ENCODE measurements at regions not wholly inside any gene's neighbourhood (a gene's known extent, or its start where the extent isn't known, plus 50 kb on each side); places are given as distances from the start of the nearest gene placed in this dataset.
"Not testable (repeated sequence)": the region's sequence is repeated elsewhere in the genome, so short reads cannot be mapped to it uniquely, and the experiment has no call there.

DNA sequence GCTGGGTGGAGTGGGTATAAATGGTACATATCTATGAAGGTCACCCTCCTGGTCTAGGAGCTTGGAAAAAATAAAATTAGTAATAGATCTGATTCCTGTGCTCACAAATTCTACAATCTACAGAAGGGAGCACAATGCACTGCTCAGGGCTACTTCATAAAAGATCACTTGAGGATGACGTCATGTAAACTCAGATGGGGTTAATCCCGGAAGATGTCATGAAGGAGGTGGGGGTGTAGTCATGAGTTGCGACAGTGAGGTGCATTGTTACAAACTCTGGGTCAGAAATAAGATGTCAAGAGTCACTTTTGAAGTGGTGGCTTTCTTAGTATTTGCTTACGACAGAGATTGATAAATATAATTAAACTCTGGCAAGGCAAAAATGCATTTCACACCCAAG lies 68.2 kb downstream of the LHX9 start:
- no peak for ATAC-seq

DNA sequence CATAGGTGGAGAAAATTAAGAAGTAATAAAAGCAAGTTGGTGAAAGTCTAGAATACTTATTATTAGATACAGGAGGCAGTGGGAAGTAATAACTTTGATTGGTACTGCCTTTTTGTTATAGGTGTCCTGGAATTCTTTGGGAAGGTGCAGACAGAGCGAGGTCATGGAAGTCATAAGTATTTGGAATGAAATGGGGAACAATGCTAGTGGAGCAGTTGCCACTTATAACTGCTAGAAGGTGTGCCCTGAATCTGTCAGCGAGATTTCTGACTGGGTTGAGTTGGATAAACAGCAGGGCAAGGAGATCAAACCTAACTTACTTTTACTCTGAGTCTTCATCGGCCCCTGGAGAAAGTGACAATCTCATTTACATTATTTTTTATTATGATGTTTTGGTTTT lies 69.6 kb downstream of the LHX9 start:
- no peak for ATAC-seq

DNA sequence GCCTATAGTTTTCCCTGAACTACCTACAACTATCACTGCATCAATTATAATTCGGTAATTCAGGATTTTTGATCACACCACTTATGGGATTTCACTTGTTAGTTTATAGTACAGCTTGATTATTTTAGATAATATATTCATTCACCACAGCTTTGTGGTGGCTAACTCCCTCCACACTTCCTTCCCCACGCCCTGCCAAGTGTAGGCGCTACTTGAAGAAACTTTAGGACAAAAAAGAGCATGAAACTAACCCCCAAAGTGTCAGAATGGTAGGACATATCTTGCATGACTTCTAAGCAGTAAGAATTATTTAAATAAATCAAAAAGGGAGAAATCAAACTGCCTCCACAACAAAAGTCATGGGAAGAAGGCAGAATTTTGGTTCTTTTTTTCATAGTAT lies 70.1 kb downstream of the LHX9 start:
- no peak for ATAC-seq

DNA sequence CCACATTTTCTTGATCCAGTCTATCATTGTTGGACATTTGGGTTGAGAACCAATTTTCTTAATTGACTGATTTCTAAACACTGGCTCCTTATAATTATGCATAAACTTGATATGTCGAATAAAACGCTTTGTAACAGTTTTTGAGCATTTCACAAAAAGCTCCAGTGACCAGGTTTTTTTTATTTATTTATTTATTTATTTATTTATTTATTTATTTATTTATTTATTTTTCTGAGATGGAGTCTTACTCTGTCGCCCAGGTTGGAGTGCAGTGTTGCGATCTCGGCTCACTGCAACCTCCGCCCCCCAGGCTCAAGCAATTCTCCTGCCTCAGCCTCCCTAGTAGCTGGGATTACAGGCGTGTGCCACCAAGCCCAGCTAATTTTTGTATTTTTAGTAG lies 71.4 kb downstream of the LHX9 start:
- not testable (repeated sequence) for ATAC-seq

DNA sequence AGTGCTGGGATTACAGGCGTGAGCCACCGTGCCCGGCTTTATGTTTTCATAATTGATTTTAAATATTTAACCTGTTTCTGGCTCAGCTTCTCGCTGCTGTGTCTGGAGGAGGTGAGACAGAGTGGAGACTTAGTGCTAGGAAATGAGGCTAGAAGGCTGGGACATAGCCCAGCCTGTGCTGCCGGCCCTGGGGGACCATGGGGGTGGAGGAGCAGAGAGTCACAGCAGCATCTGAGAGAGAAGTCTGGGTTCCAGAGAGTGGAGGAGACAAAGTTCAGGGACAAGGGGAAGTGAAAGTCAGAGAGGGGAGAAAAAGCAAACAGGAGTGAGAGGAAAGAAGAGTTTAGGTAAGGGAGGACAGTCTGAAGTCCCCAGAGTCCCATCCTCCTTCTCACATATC lies 71.9 kb downstream of the LHX9 start:
- no peak for ATAC-seq

DNA sequence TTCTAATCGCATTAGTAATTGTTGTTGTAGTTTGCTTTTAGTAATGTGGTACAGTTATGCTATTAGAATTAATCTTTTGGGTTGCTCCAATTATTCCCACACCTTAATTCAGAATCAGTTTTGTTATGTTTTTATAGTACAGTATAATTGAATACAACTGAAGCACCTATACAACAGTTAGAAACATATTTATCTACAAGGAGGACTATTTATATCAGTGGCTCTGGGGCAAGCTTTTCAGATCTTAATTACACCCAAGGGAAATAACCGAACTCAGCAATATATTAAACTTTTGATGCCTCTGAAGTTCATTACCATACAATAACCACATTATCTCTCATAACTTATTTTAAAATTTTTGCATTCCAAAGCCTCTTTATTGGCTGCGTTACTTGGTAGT lies 74.4 kb downstream of the LHX9 start:
- no peak for ATAC-seq

DNA sequence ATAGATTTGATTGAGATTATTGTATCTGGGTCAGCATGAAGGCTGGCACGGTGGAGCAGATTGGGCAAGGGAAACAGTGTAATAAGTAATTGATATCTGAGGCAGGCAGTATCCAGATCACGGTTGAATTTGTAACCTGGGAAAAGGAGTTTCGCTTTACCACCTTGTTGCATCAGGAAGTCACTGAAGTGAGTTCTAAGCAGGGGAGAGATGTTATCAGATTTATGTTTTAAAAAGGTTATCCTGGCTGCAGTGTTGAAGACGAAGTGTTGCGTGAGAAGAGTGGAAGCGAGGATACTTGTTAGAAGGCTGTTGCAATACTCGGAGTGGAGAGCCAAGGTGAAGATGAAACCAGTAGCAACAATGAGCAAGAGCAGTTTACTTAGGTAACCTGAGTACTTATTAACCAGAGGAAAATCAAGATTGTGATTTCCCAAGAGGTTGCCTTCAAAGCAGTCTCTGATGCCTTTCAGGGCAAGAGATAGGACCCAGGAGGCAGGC lies 77.8 kb downstream of the LHX9 start:
- ATAC-seq, result no peak

DNA sequence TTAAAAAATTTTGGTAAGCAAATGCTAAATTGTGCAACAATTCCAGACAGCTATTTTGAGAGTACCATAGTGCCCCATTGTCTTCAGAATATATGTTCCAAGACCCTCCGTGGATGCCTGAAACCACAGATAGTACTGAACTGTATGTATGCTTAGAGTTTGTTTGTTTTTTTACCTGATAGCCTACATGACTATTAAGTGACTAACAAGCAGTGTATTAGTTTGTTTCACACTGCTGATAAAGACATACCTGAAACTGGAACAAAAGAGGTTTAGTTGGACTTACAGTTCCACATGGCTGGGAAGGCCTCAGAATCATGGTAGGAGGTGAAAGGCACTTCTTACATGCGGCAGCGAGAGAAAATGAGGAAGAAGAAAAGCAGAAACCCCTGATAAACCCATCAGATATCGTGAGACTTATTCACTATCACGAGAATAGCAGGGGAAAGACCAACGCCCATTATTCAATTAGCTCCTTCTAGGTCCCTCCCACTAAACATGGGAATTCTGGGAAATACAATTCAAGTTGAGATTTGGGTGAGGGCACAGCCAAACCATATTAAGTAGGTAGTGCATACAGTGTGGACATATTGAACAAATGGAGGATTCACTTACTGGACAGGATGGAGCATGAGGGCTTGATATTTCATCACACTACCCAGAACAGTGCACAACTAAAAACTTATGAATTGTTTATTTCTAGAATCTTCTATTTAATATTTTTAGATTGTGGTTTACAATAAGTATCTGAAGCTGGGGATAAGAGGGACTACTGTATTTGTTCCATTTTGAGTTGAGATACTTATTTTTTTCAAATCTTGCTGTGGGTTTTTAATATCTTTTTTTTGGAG lies 78.5 kb downstream of the LHX9 start:
- no peak for ATAC-seq

DNA sequence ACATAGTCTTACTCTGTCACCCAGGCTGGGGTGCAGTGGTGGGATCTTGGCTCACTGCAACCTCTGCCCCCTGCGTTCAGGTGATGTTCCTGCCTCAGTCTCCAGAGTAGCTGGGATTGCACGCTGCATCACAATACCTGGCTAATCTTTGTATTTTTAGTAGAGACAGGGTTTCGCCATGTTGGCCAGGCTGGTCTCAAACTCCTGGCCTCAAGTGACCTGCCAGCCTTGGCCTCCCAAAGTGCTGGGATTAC lies 79.0 kb downstream of the LHX9 start:
- ATAC-seq, result not testable (repeated sequence)

DNA sequence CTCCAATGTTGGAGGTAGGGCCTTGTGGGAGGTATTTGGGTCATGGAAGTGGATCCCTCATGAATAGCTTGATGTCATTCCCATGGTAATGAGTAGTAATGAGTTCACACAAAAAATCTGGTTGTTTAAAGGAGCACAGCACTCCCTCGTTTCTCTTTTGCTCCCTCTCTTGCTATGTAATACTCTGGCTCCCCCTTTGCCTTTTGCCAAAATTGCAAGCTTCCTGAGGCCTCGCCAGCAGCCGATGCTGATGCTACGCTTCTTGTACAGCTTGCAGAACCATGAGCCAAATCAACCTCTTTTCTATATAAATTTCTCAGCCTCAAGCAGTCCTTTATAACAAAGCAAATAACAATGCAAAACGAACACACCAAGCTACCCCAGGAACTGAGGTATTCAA lies 80.9 kb downstream of the LHX9 start:
- no peak for ATAC-seq

DNA sequence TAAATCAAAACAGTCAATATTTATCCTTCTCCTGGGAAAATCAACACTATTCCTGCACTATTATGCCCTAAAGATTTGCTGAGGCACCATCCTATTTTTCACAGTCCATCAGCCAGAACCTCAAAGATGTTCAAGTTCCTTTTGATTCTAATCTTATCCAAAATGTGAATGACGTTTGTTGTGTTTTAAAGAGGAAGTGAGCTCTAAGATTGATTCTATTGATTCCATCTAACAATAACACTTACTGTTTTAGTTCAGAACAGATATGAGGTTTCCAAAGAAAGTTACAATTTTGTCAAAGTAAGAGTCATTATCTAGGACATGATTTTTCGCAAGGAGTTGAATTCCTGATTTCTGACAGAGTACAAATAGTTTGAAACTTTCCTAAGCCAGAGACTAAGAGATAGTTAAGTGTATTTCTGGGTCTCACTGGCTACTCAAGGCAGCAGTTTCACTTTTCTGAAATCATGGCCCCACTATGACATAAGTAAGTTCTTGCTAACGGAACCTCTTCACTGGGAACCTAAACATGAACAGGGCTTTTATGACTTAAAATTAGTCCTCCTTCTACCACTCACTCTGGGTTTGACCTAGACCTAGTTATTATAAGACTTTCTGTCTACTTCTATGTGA lies 84.7 kb downstream of the LHX9 start:
- ATAC-seq, result no peak

DNA sequence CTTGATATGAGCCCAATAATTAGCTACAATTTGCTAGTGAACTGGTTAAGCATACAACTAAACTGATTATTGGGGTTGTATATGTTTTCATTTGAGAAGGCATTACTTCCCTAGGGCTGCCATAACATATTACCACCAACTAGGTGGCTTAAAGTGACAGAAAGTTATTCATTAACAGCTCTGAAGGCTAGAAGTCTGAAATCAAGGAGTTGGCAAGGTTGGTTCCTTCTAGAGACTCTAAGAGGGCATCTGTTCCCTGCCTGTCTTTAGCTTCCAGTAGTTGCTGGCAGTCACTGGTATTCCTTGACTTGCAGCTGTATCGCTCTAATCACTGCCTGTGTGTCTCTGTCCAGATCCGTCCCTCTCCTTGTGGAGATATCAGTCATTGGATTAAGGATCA lies 86.3 kb downstream of the LHX9 start:
- no peak for ATAC-seq

DNA sequence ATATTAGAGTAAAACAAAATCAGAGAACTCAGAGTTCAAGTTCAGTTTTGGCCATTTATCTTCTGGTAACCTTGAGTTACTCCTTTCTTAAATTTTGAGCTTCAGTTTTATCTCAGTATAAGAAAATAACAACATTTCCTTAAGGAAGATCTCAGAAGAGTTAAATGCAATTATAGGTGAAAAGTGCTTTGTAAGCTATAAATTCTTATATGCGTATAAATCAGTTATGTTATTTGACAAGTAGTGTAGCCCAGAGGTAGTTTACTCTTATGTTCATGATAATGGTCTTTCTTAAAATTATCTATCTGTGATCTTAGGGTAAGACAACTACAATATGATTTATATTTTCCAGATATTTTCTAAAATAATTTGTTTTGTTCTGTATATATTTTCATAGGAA lies 89.8 kb downstream of the LHX9 start:
- no peak for ATAC-seq

DNA sequence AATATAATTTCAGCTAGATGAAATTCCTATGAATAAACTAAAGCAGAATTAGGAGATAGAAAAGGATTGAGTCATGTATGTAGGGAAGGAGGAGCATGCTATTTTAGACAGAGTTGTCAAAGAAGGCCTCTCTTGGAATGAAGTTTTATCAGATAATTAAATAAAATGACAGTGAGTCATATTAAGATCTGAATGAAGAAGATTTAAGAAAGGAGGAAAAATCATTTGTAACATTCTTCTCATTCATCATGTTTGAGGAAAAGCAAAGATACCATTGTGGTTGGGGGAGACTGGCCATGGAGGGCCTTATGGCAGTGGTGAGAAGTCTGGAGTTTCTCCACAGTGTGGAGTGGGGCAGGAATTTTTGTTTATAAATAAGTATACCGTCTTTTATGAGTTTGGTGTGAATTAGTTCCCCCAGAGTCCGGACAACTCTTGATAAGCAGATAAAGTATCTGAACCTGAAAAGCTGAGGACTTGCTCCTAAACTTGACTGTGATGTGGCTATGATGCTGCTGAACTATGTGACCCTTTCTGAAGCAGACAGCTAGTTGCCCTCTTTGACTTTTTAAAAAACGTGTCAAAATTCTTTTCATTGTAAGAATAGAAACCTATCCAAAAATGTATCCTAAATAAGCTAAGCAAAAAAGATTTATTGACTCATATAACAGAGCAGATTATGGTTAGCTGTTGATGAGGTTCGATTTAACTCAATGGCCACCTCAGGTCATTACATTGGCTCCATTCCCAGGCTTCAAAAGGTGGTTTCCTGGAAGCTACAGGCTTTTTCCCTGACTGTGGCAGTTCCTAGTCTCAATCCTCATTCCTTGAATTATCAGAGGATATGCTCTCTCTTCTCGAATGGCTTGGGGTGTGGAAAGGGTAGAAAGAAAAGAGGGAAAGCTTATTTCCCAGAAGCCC lies 90.8 kb downstream of the LHX9 start:
- ATAC-seq, result no peak

DNA sequence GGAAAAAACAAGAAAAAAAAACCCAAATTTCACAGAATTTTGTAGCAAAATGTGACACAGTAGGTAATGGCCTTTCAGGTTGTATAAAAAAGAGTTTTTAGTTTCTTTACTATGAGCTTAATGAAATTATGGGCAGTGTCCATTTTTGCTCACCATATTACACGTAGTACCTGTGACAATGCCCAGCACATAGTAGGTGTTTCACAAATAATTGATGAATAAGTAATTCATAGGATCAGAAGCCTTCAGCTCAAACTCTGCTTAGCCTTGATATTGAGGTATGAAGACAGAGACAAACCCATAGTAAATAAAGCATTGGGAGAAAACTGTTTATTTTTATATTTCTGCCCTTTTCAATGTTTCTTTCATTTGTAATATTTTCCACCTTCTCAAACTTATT lies 97.2 kb downstream of the LHX9 start:
- no peak for ATAC-seq

DNA sequence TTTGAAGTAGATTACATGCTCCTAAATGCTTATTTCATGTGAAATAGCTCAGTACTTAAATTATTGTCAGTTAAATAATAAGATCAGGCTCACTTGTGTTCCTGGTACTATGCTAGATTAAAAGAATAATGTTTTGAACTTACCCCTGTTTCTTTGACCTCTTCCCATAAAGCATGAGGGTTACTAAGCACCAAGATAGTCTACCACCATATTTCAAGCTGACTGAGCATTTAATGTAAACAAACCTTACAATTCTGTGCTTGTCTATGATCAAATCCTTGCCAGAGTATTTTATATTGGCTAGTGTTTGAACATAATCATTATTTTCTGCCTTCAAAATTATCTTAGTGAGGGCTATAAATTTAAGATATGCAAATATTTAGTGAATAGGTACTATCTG lies 98.1 kb downstream of the LHX9 start:
- no peak for ATAC-seq

DNA sequence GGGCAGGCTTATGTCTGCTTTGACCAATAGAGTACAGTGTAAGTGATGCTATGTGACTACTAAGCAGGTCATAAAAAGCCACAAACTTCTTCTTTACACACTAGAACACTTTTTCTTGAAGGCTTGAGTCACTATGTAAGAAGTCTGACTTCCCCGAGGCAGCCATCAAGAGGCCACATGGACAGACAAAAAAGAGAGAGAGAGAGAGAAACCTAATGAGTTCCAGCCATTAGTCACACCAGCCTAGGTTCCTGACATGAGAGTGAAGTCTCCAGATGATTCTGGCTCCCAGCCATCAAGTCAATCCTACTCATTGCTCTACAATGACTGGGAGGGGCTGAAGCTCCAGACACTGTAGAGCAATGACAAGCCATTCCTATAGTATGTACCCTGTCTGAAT lies 101.4 kb downstream of the LHX9 start:
- ATAC-seq, result peak in 1 of 2 donors; percentile 13

DNA sequence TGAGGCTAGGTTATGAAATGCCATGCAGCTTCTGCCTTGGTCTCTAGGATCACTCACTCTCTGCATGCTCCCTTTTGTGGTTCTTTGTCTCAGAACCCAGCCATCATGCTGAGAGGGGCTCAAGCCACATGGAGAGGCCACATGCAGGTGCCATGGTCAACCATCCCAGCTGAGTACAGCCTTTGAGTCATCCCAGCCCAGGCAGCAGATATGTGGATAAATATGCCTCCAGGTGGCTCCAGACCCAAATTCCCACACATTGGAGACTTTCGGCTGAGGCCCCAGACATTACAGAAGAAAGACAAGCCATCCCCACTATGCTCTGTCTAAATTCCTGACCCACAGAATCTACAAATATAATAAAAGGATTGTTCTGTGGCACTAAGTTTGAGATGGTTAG lies 102.0 kb downstream of the LHX9 start:
- no peak for ATAC-seq

DNA sequence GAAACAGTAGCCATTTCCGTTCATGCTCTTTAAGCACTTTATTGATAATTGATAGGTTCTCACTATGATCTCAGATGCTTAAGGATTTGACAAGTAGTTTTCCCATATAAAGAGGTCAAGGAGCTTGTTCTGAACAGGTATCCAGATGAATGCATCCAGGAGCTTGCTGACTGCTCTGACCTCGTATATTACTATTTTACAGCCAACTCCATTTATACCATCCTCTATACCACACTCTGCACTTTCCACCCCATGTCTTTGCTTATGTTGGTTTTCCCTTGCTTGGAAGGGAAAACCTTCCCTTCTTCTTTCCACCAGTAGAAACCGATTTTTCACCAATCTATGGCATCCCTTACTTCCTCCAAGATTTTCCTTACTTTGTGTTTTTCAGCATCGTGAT lies 107.2 kb downstream of the LHX9 start:
- no peak for ATAC-seq

DNA sequence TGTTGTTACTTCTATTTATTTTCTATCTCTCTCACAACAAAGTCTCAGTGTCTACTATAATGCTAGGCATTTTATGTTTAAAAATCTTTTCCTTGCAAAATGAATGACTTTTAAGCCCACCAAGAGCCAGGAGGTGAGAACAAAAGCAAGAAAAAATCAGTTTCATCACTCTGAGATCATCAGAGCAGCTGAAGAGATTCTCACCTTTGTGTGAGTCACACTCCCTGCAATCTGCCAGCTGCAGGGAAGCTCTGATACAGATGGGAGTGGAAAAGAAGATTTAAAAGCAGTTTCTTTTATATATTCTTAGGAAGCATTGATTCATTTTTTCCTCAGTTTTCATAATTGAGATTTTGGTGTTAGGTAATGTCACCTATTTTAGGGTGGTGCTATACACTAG lies 107.6 kb downstream of the LHX9 start:
- no peak for ATAC-seq

DNA sequence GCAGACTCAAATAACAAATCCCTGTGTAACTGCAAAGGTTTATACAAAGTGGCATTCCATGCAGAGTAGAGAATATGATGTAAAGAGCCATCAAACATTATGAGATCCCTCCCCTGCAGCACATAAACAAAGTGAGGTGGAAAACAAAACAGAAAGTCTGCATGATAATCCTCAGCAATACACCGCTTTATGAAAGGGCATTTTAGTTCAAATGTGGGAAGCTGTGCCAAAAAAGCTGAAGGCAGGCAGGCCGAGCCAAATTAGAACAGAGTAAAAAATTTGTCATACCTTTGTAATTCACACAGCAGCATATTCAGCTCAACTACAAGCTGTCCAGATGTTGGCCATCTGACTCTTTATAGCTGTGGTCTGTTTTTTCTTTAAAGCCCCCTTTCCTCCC lies 113.5 kb downstream of the LHX9 start:
- no peak for ATAC-seq

DNA sequence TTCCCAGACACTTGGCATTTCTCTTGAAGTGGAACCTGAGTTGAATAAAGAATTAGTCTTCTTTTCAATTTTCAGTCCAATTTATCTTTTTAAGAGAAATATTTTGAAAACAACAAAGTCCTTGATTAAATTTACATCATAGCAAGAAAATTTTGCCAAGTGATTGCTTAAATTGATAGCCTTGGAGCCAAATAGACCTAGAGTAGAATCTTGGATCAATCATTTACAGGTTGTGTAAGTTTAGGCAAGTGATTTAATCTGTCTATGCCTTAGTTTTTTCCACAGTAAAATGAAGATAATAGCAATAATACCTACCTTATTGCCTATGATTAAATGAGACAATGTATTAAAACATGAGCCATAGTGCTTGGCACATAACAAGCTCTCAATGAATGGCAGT lies 113.9 kb downstream of the LHX9 start:
- no peak for ATAC-seq

DNA sequence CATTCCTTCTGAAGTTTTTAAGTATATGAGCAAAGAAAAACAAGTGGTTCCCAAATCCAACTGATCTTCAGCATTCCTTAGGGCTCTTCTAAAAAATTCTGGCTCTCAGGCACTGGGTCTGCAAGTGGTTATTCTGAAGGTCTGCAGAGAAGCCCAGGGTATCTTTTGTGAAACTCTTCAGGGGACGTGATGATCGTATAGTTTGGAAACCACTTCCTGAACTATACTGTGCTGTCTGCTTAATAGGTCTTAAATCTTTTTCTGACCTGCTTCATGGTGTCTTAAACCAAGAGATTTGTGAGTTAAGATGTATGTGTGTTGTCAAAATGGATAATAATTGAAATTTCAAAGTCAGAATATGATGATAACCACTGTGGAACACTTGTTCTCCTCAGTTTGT lies 115.5 kb downstream of the LHX9 start:
- no peak for ATAC-seq

DNA sequence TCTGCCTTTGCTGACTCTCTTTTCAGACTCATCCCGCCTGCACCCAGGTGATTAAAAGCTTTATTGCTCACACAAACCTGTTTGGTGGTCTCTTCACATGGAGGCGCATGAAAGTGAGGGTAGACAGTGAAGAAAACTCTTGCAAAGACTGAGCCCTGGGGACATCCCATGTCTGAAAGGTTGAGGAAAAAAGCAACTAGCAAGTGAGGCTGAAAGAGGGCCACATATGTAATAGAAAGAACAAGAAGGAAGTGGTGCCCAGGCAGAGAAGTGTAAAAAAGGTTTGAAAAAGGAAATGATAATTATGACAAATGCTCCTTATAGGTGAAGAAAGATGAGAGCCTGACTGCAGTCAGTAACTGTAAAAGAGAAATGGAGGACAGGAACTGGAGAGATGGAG lies 115.9 kb upstream of the NEK7 start:
- ATAC-seq, result no peak

All from activated CD4-positive, CD25-positive, alpha-beta regulatory T cell treated with anti-CD3 and anti-CD28 coated beads, Interleukin-2, amount 50 U/mL, for 24 hours (primary cell).